Upper lobe of left lung (tissue), 4 donors: ENCODE measurements at regions not wholly inside any gene's neighbourhood (a gene's known extent, or its start where the extent isn't known, plus 50 kb on each side); places are given as distances from the start of the nearest gene placed in this dataset.

Experiments used
- CTCF ChIP-seq, 6 experiments: fragments of 450-650 bp in 4 of 6; fragments of 200-600 bp in 2 of 6; sonication (generic) in 2 of 6; IDR thresholded peaks; one replicate each; pipeline ENCODE4 v1.5.1; 2016 to 2019; ENCODE audit warnings: antibody characterized with exemption in 6 of 6
- EP300 ChIP-seq, 4 donors: sonication (generic); formaldehyde crosslinking; IDR thresholded peaks; one replicate each; pipeline ENCODE4 v1.5.1; 2017; ENCODE audit warnings: antibody characterized with exemption in 4 of 4, control low read depth in 2 of 4
- POLR2A ChIP-seq, 4 donors: fragments of 450-650 bp; IDR thresholded peaks; one replicate each; pipeline ENCODE4 v1.5.1; 2016 to 2017; ENCODE audit warnings: antibody characterized with exemption in 4 of 4, mild to moderate bottlenecking in 2 of 4
- POLR2AphosphoS5 ChIP-seq, 2 donors: sonication (generic); formaldehyde crosslinking; IDR thresholded peaks; one replicate each; pipeline ENCODE4 v1.5.1; 2017; ENCODE audit warnings: antibody characterized with exemption in 2 of 2

- TF ChIP-seq CTCF (IDR thresholded peaks at IDR 0.05) = no peak
- TF ChIP-seq EP300 (IDR thresholded peaks at IDR 0.05) = no peak
- TF ChIP-seq POLR2AphosphoS5 (IDR thresholded peaks at IDR 0.05) = no peak
- TF ChIP-seq POLR2A (IDR thresholded peaks at IDR 0.05) = no peak
Measured at GRCh38 chr2:220224691-220225543, 597.5 kb downstream of the SLC4A3 start.
